ENCODE measurements at regions not wholly inside any gene's neighbourhood (a gene's known extent, or its start where the extent isn't known, plus 50 kb on each side); places are given as distances from the start of the nearest gene placed in this dataset.

- Histone ChIP-seq H3K4me3 (ENCODE audit: low read depth in 2 of 2, low read length in 2 of 2) (no peak overlapping the region), H3K27ac (ENCODE audit: low read length) (no peak overlapping the region), H3K9me3 (ENCODE audit: control insufficient read depth, insufficient read depth, low read depth, low read length) (no peaks in the 10 kb centered on the region), H3K36me3 (ENCODE audit: control insufficient read depth, insufficient read depth, low read length) (no peaks in the 10 kb centered on the region), H3K4me1 (ENCODE audit: control insufficient read depth, insufficient read depth, low read length) (no peaks in the 10 kb centered on the region), H3K27me3 (ENCODE audit: control insufficient read depth, insufficient read depth, low read length) (no peaks in the 10 kb centered on the region)
- ATAC-seq (no peak), DNase-seq (ENCODE audit: low read depth, low spot score) (no peak)
- TF ChIP-seq POLR2AphosphoS5 (IDR thresholded peaks at IDR 0.05; ENCODE audit: low read depth, low read length) (no peak), SIN3A (IDR thresholded peaks at IDR 0.05; ENCODE audit: borderline replicate concordance, insufficient read depth, low read depth, low read length) (no peak), TCF7L2 (IDR thresholded peaks at IDR 0.05; ENCODE audit: low read depth, low read length) (no peak)
- TF ChIP-seq, protein P1, sequence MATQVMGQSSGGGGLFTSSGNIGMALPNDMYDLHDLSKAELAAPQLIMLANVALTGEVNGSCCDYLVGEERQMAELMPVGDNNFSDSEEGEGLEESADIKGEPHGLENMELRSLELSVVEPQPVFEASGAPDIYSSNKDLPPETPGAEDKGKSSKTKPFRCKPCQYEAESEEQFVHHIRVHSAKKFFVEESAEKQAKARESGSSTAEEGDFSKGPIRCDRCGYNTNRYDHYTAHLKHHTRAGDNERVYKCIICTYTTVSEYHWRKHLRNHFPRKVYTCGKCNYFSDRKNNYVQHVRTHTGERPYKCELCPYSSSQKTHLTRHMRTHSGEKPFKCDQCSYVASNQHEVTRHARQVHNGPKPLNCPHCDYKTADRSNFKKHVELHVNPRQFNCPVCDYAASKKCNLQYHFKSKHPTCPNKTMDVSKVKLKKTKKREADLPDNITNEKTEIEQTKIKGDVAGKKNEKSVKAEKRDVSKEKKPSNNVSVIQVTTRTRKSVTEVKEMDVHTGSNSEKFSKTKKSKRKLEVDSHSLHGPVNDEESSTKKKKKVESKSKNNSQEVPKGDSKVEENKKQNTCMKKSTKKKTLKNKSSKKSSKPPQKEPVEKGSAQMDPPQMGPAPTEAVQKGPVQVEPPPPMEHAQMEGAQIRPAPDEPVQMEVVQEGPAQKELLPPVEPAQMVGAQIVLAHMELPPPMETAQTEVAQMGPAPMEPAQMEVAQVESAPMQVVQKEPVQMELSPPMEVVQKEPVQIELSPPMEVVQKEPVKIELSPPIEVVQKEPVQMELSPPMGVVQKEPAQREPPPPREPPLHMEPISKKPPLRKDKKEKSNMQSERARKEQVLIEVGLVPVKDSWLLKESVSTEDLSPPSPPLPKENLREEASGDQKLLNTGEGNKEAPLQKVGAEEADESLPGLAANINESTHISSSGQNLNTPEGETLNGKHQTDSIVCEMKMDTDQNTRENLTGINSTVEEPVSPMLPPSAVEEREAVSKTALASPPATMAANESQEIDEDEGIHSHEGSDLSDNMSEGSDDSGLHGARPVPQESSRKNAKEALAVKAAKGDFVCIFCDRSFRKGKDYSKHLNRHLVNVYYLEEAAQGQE (IDR thresholded peaks at IDR 0.05; ENCODE audit: insufficient read depth in 1 of 2, low read depth in 2 of 2, low read length in 1 of 2): no peak
- TF ChIP-seq, protein P2, sequence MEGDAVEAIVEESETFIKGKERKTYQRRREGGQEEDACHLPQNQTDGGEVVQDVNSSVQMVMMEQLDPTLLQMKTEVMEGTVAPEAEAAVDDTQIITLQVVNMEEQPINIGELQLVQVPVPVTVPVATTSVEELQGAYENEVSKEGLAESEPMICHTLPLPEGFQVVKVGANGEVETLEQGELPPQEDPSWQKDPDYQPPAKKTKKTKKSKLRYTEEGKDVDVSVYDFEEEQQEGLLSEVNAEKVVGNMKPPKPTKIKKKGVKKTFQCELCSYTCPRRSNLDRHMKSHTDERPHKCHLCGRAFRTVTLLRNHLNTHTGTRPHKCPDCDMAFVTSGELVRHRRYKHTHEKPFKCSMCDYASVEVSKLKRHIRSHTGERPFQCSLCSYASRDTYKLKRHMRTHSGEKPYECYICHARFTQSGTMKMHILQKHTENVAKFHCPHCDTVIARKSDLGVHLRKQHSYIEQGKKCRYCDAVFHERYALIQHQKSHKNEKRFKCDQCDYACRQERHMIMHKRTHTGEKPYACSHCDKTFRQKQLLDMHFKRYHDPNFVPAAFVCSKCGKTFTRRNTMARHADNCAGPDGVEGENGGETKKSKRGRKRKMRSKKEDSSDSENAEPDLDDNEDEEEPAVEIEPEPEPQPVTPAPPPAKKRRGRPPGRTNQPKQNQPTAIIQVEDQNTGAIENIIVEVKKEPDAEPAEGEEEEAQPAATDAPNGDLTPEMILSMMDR (IDR thresholded peaks at IDR 0.05): no peak
- in situ Hi-C loops (cut with HindIII; ENCODE audit: low pct_unique_long_range_greater_than_20kb, low sequenced_read_pairs) (no loop called here), intact Hi-C loops (cut with micrococcal nuclease; ENCODE audit: unreplicated experiment) (no loop called here)
- POLR2A ChIA-PET: no interaction called here
- no TSS peak for BruUV-seq (replicated peaks)
- CTCF ChIA-PET: no interaction called here
Observed at GRCh38 chr15:59940456-59940855, 63.7 kb upstream of the FOXB1 start.

GRCh38 chr15:59936741-59937140 is 67.4 kb upstream of the FOXB1 start:
- Histone ChIP-seq H3K27ac (ENCODE audit: low read length) (no peak overlapping the region), H3K4me1 (ENCODE audit: control insufficient read depth, insufficient read depth, low read length) (no peaks in the 10 kb centered on the region), H3K27me3 (ENCODE audit: control insufficient read depth, insufficient read depth, low read length) (no peaks in the 10 kb centered on the region), H3K36me3 (ENCODE audit: control insufficient read depth, insufficient read depth, low read length) (no peaks in the 10 kb centered on the region), H3K9me3 (ENCODE audit: control insufficient read depth, insufficient read depth, low read depth, low read length) (no peaks in the 10 kb centered on the region), H3K4me3 (ENCODE audit: low read depth in 2 of 2, low read length in 2 of 2) (no peak overlapping the region)
- ATAC-seq (no peak), DNase-seq (ENCODE audit: low read depth, low spot score) (no peak)
- in situ Hi-C loops (cut with HindIII; ENCODE audit: low pct_unique_long_range_greater_than_20kb, low sequenced_read_pairs) (no loop called here), intact Hi-C loops (cut with micrococcal nuclease; ENCODE audit: unreplicated experiment) (no loop called here)
- TF ChIP-seq POLR2AphosphoS5 (IDR thresholded peaks at IDR 0.05; ENCODE audit: low read depth, low read length) (no peak), TCF7L2 (IDR thresholded peaks at IDR 0.05; ENCODE audit: low read depth, low read length) (no peak), SIN3A (IDR thresholded peaks at IDR 0.05; ENCODE audit: borderline replicate concordance, insufficient read depth, low read depth, low read length) (no peak)
- TF ChIP-seq, protein P2 (IDR thresholded peaks at IDR 0.05): no peak
- TF ChIP-seq, protein P1 (IDR thresholded peaks at IDR 0.05; ENCODE audit: insufficient read depth in 1 of 2, low read depth in 2 of 2, low read length in 1 of 2): no peak
- CTCF ChIA-PET: no interaction called here
- POLR2A ChIA-PET: no interaction called here
- no TSS peak for BruUV-seq (replicated peaks)

Data from Panc1 (cell line).